SU-DHL-6 (cell line): ENCODE measurements at regions not wholly inside any gene's neighbourhood (a gene's known extent, or its start where the extent isn't known, plus 50 kb on each side); places are given as distances from the start of the nearest gene placed in this dataset.

Experiments used
- H2AFZ ChIP-seq: fragments of 200-600 bp; sonication (generic); 2 replicates; pipeline ENCODE4 v1.6.1; 2014; ENCODE audit warnings: low read depth, mild to moderate bottlenecking, moderate library complexity, mixed read lengths, antibody characterized with exemption, low read length; ENCODE audit not compliant: severe bottlenecking
- H3F3A ChIP-seq: fragments of 200-600 bp; shearing (Covaris generic); 2 replicates; pipeline ENCODE4 v1.6.0; 2016; ENCODE audit warnings: antibody characterized with exemption, mild to moderate bottlenecking; ENCODE audit not compliant: insufficient read depth
- H3K27ac ChIP-seq: fragments of 200-600 bp; sonication (generic); 2 replicates; pipeline ENCODE4 v1.5.1; 2016; ENCODE audit warnings: low read depth, mild to moderate bottlenecking, low read length, moderate library complexity, mixed read lengths
- H3K27me3 ChIP-seq: fragments of 200-600 bp; sonication (generic), shearing (Covaris generic); 2 replicates; pipeline ENCODE4 v1.6.0; 2014; ENCODE audit warnings: mild to moderate bottlenecking, low read length
- H3K36me3 ChIP-seq: fragments of 200-600 bp; sonication (generic); 2 replicates; pipeline ENCODE4 v1.6.1; 2014; ENCODE audit warnings: mild to moderate bottlenecking, low read length, mixed read lengths
- H3K4me2 ChIP-seq: fragments of 300-600, 200-600 bp; shearing (Covaris generic), sonication (generic); 2 replicates; pipeline ENCODE4 v1.6.0; 2014; ENCODE audit warnings: low read length, low read depth, mild to moderate bottlenecking; ENCODE audit not compliant: poor library complexity, severe bottlenecking
- H3K4me3 ChIP-seq: fragments of 200-600 bp; sonication (generic); 2 replicates; pipeline ENCODE4 v1.5.1; 2014; ENCODE audit warnings: antibody characterized with exemption, low read length, mild to moderate bottlenecking, mixed read lengths; ENCODE audit not compliant: insufficient read depth, poor library complexity, severe bottlenecking
- H3K79me2 ChIP-seq: fragments of 200-600 bp; sonication (generic); 2 replicates; pipeline ENCODE4 v1.6.1; 2014; ENCODE audit warnings: mild to moderate bottlenecking, low read length, moderate library complexity; ENCODE audit not compliant: insufficient read depth
- H3K9ac ChIP-seq: fragments of 200-600 bp; sonication (generic); 2 replicates; pipeline ENCODE4 v1.7.0; 2014; ENCODE audit warnings: mild to moderate bottlenecking, low read length
- H3K9me2 ChIP-seq: fragments of 200-600 bp; sonication (generic); replicated peaks from 2 replicates; pipeline ENCODE4 v1.6.1; 2014; ENCODE audit warnings: low read length; ENCODE audit not compliant: insufficient read depth
- H3K9me3 ChIP-seq: fragments of 200-600 bp; sonication (generic); 2 replicates; pipeline ENCODE4 v1.6.1; 2014; ENCODE audit warnings: low read length, mixed read lengths; ENCODE audit not compliant: insufficient read depth
- H4K20me1 ChIP-seq: fragments of 200-600 bp; sonication (generic); 2 replicates; pipeline ENCODE4 v1.6.1; 2014; ENCODE audit warnings: low read depth, mild to moderate bottlenecking, antibody characterized with exemption, low read length, moderate library complexity, mixed read lengths
- CTCF ChIP-seq: fragments of 200-600 bp; sonication (generic); IDR thresholded peaks from one replicate; pipeline ENCODE4 v1.5.1; 2017; ENCODE audit warnings: antibody characterized with exemption, mild to moderate bottlenecking, low read length, moderate library complexity; ENCODE audit not compliant: insufficient read depth, poor library complexity, severe bottlenecking
- EZH2phosphoT487 ChIP-seq: fragments of 200-600 bp; sonication (generic), shearing (Covaris generic); conservative IDR thresholded peaks from 2 replicates; pipeline ENCODE4 v1.6.1; 2018; ENCODE audit warnings: mild to moderate bottlenecking, antibody characterized with exemption, low read length, moderate library complexity, mixed read lengths

GRCh38 chr2:146615778-146616177 lies 1229.1 kb upstream of the ACVR2A start:
- TF ChIP-seq EZH2phosphoT487: no peak
- TF ChIP-seq CTCF: no peak
- Histone ChIP-seq H3K4me3 (no peak overlapping the region), H3K4me2 (no peak overlapping the region), H3K27ac (no peak overlapping the region), H3K27me3 (no peaks in the 10 kb centered on the region), H3K36me3 (no peaks in the 10 kb centered on the region), H3K9ac (no peak overlapping the region), H4K20me1 (no peaks in the 10 kb centered on the region), H2AFZ (no peak overlapping the region), H3F3A (no peaks in the 10 kb centered on the region), H3K79me2 (no peaks in the 10 kb centered on the region), H3K9me3 (no peaks in the 10 kb centered on the region), H3K9me2 (no peaks in the 10 kb centered on the region)

GRCh38 chr2:146608490-146608889 lies 1236.3 kb upstream of the ACVR2A start:
- TF ChIP-seq CTCF: no peak
- TF ChIP-seq EZH2phosphoT487: no peak
- no peak overlapping the region for H3K4me2 ChIP-seq
- no peaks in the 10 kb centered on the region for H3K9me3 ChIP-seq
- no peak overlapping the region for H3K27ac ChIP-seq
- H2AFZ ChIP-seq: no peak overlapping the region
- H3K9me2 ChIP-seq: no peaks in the 10 kb centered on the region
- H4K20me1 ChIP-seq: no peaks in the 10 kb centered on the region
- H3K9ac ChIP-seq: no peak overlapping the region
- H3K36me3 ChIP-seq: no peaks in the 10 kb centered on the region
- no peak overlapping the region for H3K4me3 ChIP-seq
- H3F3A ChIP-seq: no peaks in the 10 kb centered on the region
- no peaks in the 10 kb centered on the region for H3K79me2 ChIP-seq
- H3K27me3 ChIP-seq: no peaks in the 10 kb centered on the region

- Histone ChIP-seq H2AFZ (no peak overlapping the region), H3K9me3 (no peaks in the 10 kb centered on the region), H4K20me1 (no peaks in the 10 kb centered on the region), H3F3A (no peaks in the 10 kb centered on the region), H3K4me2 (no peak overlapping the region), H3K36me3 (no peaks in the 10 kb centered on the region), H3K79me2 (no peaks in the 10 kb centered on the region), H3K27me3 (no peaks in the 10 kb centered on the region), H3K9ac (no peak overlapping the region), H3K4me3 (no peak overlapping the region), H3K9me2 (no peaks in the 10 kb centered on the region), H3K27ac (no peak overlapping the region)
- no peak for TF ChIP-seq EZH2phosphoT487
- TF ChIP-seq CTCF: no peak
Measured at GRCh38 chr2:146604521-146604920, 1240.3 kb upstream of the ACVR2A start.

- H3F3A ChIP-seq: no peaks in the 10 kb centered on the region
- no peaks in the 10 kb centered on the region for H3K27me3 ChIP-seq
- no peak overlapping the region for H3K4me3 ChIP-seq
- no peaks in the 10 kb centered on the region for H3K36me3 ChIP-seq
- no peaks in the 10 kb centered on the region for H3K9me2 ChIP-seq
- H3K79me2 ChIP-seq: no peaks in the 10 kb centered on the region
- H2AFZ ChIP-seq: no peak overlapping the region
- no peak overlapping the region for H3K9ac ChIP-seq
- H3K4me2 ChIP-seq: no peak overlapping the region
- H3K27ac ChIP-seq: no peak overlapping the region
- H4K20me1 ChIP-seq: no peaks in the 10 kb centered on the region
- TF ChIP-seq EZH2phosphoT487 (no peak), CTCF (no peak)
- no peaks in the 10 kb centered on the region for H3K9me3 ChIP-seq
Measured at GRCh38 chr2:146602856-146603255, 1242.0 kb upstream of the ACVR2A start.
